ENCODE measurements at regions not wholly inside any gene's neighbourhood (a gene's known extent, or its start where the extent isn't known, plus 50 kb on each side); places are given as distances from the start of the nearest gene placed in this dataset.

DNA sequence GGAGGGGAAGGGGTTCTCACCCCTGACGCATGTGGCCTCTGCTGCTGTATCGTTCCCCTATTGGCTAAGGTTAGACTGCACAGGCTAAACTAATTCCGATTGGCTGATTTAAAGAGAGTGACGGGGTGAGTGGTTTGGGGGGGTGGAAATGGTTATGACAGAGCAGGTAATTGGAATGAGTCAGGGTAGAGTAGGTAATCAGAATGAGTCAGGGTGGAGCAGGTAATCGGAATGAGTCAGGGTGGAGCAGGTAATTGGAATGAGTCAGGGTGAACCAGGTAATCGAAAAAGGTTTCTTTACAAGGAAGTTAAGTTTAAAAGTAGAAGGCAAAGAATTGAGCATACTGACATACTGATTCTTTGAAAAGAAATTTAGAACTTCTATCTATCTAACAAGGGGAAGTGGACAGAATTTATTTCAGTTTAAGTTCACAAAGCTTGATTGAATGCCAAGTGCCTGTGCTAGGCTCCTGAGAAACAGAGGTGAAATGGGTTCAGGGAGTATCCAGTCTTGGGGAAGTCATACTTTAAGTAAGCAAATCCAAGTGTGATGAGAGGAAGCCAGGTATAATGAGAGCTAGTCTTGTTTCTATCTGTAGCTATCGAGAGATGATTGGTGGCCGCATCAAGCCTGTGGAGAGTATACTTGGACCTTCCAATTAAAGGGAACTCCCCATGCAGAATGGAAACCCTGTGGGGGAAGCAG lies 58.0 kb downstream of the C11orf91 start:
- TF ChIP-seq, protein P1, sequence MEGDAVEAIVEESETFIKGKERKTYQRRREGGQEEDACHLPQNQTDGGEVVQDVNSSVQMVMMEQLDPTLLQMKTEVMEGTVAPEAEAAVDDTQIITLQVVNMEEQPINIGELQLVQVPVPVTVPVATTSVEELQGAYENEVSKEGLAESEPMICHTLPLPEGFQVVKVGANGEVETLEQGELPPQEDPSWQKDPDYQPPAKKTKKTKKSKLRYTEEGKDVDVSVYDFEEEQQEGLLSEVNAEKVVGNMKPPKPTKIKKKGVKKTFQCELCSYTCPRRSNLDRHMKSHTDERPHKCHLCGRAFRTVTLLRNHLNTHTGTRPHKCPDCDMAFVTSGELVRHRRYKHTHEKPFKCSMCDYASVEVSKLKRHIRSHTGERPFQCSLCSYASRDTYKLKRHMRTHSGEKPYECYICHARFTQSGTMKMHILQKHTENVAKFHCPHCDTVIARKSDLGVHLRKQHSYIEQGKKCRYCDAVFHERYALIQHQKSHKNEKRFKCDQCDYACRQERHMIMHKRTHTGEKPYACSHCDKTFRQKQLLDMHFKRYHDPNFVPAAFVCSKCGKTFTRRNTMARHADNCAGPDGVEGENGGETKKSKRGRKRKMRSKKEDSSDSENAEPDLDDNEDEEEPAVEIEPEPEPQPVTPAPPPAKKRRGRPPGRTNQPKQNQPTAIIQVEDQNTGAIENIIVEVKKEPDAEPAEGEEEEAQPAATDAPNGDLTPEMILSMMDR (IDR thresholded peaks at IDR 0.05), result no peak
- TF ChIP-seq EZH2 (IDR thresholded peaks at IDR 0.05; ENCODE audit: borderline replicate concordance, insufficient read depth, low read depth, low read length, poor library complexity, severe bottlenecking), result no peak

All from B cell (primary cell).